ENCODE measurements at regions not wholly inside any gene's neighbourhood (a gene's known extent, or its start where the extent isn't known, plus 50 kb on each side); places are given as distances from the start of the nearest gene placed in this dataset.
A peak's percentile ranks its signal among the peaks of the same experiment; 100 is the strongest.
"Not testable (repeated sequence)": the region's sequence is repeated elsewhere in the genome, so short reads cannot be mapped to it uniquely, and the experiment has no call there.

GRCh38 chr3:82378392-82378791, 616.9 kb upstream of the GBE1 start:
- TF ChIP-seq, protein P1, sequence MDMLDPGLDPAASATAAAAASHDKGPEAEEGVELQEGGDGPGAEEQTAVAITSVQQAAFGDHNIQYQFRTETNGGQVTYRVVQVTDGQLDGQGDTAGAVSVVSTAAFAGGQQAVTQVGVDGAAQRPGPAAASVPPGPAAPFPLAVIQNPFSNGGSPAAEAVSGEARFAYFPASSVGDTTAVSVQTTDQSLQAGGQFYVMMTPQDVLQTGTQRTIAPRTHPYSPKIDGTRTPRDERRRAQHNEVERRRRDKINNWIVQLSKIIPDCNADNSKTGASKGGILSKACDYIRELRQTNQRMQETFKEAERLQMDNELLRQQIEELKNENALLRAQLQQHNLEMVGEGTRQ (IDR thresholded peaks at IDR 0.05): no peak
- TF ChIP-seq CEBPB (IDR thresholded peaks at IDR 0.05) (no peak), SREBF2 (IDR thresholded peaks at IDR 0.05) (no peak), CTCF (IDR thresholded peaks at IDR 0.05) (no peak), HOXA7 (CRISPR knock-in tag; IDR thresholded peaks at IDR 0.05) (no peak), MAZ (IDR thresholded peaks at IDR 0.05; ENCODE audit: borderline replicate concordance, low read depth, low read length) (no peak), CHD4 (IDR thresholded peaks at IDR 0.05; ENCODE audit: borderline replicate concordance) (no peak), RNF2 (IDR thresholded peaks at IDR 0.05; ENCODE audit: borderline replicate concordance, low read depth) (no peak), HOXB5 (CRISPR knock-in tag; IDR thresholded peaks at IDR 0.05) (no peak), PHF8 (IDR thresholded peaks at IDR 0.05; ENCODE audit: borderline replicate concordance, low read depth) (no peak), EHF (CRISPR knock-in tag; IDR thresholded peaks at IDR 0.05) (no peak)
- TF ChIP-seq, protein P2, sequence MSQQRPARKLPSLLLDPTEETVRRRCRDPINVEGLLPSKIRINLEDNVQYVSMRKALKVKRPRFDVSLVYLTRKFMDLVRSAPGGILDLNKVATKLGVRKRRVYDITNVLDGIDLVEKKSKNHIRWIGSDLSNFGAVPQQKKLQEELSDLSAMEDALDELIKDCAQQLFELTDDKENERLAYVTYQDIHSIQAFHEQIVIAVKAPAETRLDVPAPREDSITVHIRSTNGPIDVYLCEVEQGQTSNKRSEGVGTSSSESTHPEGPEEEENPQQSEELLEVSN (IDR thresholded peaks at IDR 0.05; ENCODE audit: borderline replicate concordance, low read depth): no peak
- CTCF ChIA-PET: no interaction called here
- H3K4me1 ChIP-seq: no peaks in the 10 kb centered on the region
- ATAC-seq (no peak), DNase-seq (ENCODE audit: low read depth in 1 of 2, low spot score in 1 of 2) (no peak), FAIRE-seq (no peak)
- H3K4me3 ChIP-seq: no peak overlapping the region
- POLR2A ChIA-PET: no interaction called here
- H3K27ac ChIP-seq: no peak overlapping the region
- no peak overlapping the region for H3K4me2 ChIP-seq
- 0 out of 3 replicates have a peak, but pooled peaks cover 4% of the 10 kb centered on the region for H3K9me3 ChIP-seq
- 8% methylated on average over 2 of the region's 2 CpGs for WGBS (ENCODE audit: missing lambda C conversion rate)

DNA sequence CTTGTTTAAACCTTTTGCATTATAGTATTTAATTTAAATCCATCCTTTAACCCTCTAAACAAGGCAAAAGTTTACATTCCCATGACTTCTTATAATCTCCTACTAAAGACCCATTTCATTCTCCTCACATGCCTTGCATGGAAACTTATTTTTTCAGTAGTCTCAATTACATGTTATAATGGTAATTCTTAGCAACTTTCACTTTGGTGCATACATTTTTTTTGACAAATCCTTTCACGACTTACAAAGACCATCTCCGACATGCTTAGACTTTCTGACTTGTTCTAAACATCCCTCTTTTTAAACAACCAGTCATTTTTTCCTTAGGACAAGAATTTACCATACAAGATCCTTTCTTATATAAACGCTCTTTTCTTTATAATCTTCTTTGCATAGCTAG, 615.4 kb upstream of the GBE1 start:
- H3K4me3 ChIP-seq: no peak overlapping the region
- ATAC-seq (no peak), FAIRE-seq (no peak), DNase-seq (ENCODE audit: low read depth in 1 of 2, low spot score in 1 of 2) (peak in 1 of 2 experiments; percentile 13)
- TF ChIP-seq ZFP36 (IDR thresholded peaks at IDR 0.05; ENCODE audit: borderline replicate concordance, partially characterized antibody) (peak; percentile 90), MAFK (IDR thresholded peaks at IDR 0.05; ENCODE audit: partially characterized antibody) (no peak), KDM1A (IDR thresholded peaks at IDR 0.05; ENCODE audit: low read depth) (no peak), MAX (IDR thresholded peaks at IDR 0.05) (no peak), KDM5A (IDR thresholded peaks at IDR 0.05) (no peak)
- H3K4me1 ChIP-seq: no peaks in the 10 kb centered on the region
- 4% methylated on average over 3 of the region's 3 CpGs for WGBS (ENCODE audit: missing lambda C conversion rate)
- CTCF ChIA-PET: no interaction called here
- POLR2A ChIA-PET: no interaction called here
- H3K4me2 ChIP-seq: no peak overlapping the region
- no peak overlapping the region for H3K27ac ChIP-seq
- 0 out of 3 replicates have a peak, but pooled peaks cover 4% of the 10 kb centered on the region for H3K9me3 ChIP-seq

- H3K9me3 ChIP-seq; POLR2A ChIA-PET; DNase-seq (ENCODE audit: low read depth in 1 of 2, low spot score in 1 of 2); CTCF ChIA-PET; FAIRE-seq; H3K4me1 ChIP-seq; H3K27ac ChIP-seq; ATAC-seq; H3K4me3 ChIP-seq; H3K4me2 ChIP-seq: not testable (repeated sequence)
- WGBS (ENCODE audit: missing lambda C conversion rate): 2% methylated on average over 4 of the region's 4 CpGs
Measured at GRCh38 chr3:82373833-82374232, 612.4 kb upstream of the GBE1 start.

DNA sequence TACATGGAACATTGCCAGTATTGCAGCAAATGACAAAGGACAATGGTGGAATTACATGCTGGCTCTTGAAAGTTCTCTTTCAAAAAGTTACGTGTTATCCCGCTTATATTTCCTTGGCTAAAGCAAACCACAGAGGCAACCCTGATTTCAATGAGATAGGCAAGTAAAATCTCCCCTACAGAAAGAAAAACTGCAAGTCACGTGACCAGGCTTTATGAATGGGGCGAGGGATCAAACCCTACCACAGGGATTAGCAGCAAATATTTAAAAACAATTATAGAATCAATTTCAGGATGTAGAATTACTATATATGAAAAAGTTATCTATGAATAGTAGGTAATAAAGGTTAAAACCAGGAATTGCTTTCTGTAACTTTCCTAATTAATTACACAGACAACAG, 603.4 kb upstream of the GBE1 start:
- no peak for DNase-seq (ENCODE audit: low read depth in 1 of 2, low spot score in 1 of 2)
- no peak overlapping the region for H3K27ac ChIP-seq
- 19% methylated on average over 4 of the region's 4 CpGs for WGBS (ENCODE audit: missing lambda C conversion rate)
- H3K4me2 ChIP-seq: no peak overlapping the region
- no peaks in the 10 kb centered on the region for H3K9me3 ChIP-seq
- ATAC-seq: no peak
- FAIRE-seq: no peak
- POLR2A ChIA-PET: no interaction called here
- H3K4me3 ChIP-seq: no peak overlapping the region
- TF ChIP-seq, protein P1 (IDR thresholded peaks at IDR 0.05): 0 out of 2 replicates have a peak, but pooled peaks have one; percentile 11
- TF ChIP-seq NFE2L2 (conservative IDR thresholded peaks at IDR 0.05; ENCODE audit: low read length) (0 out of 2 replicates have a peak, but pooled peaks have one; percentile 22), TFCP2L1 (CRISPR knock-in tag; IDR thresholded peaks at IDR 0.05) (no peak), RCOR1 (IDR thresholded peaks at IDR 0.05; ENCODE audit: low read depth, low read length) (no peak), KDM5A (IDR thresholded peaks at IDR 0.05) (no peak)
- CTCF ChIA-PET: no interaction called here
- no peaks in the 10 kb centered on the region for H3K4me1 ChIP-seq
